ENCODE measurements at regions not wholly inside any gene's neighbourhood (a gene's known extent, or its start where the extent isn't known, plus 50 kb on each side); places are given as distances from the start of the nearest gene placed in this dataset.
"Not testable (repeated sequence)": the region's sequence is repeated elsewhere in the genome, so short reads cannot be mapped to it uniquely, and the experiment has no call there.

GRCh38 chr6:164826831-164827468 is 482.5 kb downstream of the C6orf118 start:
- DNase-seq = no peak

GRCh38 chr6:164825386-164825785 is 484.0 kb downstream of the C6orf118 start:
- no peak for DNase-seq

- DNase-seq = no peak
These were observed 491.7 kb downstream of the C6orf118 start for GRCh38 chr6:164817662-164818061.

- DNase-seq = no peak
These were observed 496.7 kb downstream of the C6orf118 start for GRCh38 chr6:164812706-164813105.

- DNase-seq = no peak
These were observed 502.3 kb downstream of the C6orf118 start for GRCh38 chr6:164807125-164807524.

GRCh38 chr6:164795056-164795815 is 514.2 kb downstream of the C6orf118 start:
- DNase-seq = no peak

- no peak for DNase-seq
These were observed 516.7 kb downstream of the C6orf118 start for GRCh38 chr6:164792666-164793065.

GRCh38 chr6:164791498-164791897 is 517.9 kb downstream of the C6orf118 start:
- no peak for DNase-seq

- no peak for DNase-seq
These were observed 545.6 kb downstream of the C6orf118 start for GRCh38 chr6:164763788-164764187.

- DNase-seq = no peak
These were observed 552.0 kb downstream of the C6orf118 start for GRCh38 chr6:164757451-164757850.

- no peak for DNase-seq
These were observed 552.7 kb downstream of the C6orf118 start for GRCh38 chr6:164756723-164757122.

- no peak for DNase-seq
These were observed 553.3 kb downstream of the C6orf118 start for GRCh38 chr6:164756142-164756541.

- no peak for DNase-seq
These were observed 555.9 kb downstream of the C6orf118 start for GRCh38 chr6:164753517-164753916.

GRCh38 chr6:164751395-164751794 is 558.0 kb downstream of the C6orf118 start:
- DNase-seq = no peak

- no peak for DNase-seq
These were observed 559.3 kb downstream of the C6orf118 start for GRCh38 chr6:164750128-164750527.

- no peak for DNase-seq
These were observed 560.0 kb downstream of the C6orf118 start for GRCh38 chr6:164749221-164750064.

GRCh38 chr6:164744301-164744700 is 565.1 kb downstream of the C6orf118 start:
- no peak for DNase-seq

- no peak for DNase-seq
These were observed 567.4 kb downstream of the C6orf118 start for GRCh38 chr6:164741938-164742451.

GRCh38 chr6:164736090-164736489 is 573.3 kb downstream of the C6orf118 start:
- not testable (repeated sequence) for DNase-seq

- no peak for DNase-seq
These were observed 577.9 kb downstream of the C6orf118 start for GRCh38 chr6:164731539-164731938.

GRCh38 chr6:164721460-164721859 is 587.9 kb downstream of the C6orf118 start:
- no peak for DNase-seq

GRCh38 chr6:164700497-164700896 is 608.9 kb downstream of the C6orf118 start:
- no peak for DNase-seq
